NOMO-1 treated with DMSO at 0.1 percent for 48 hours (cell line): ENCODE measurements at regions not wholly inside any gene's neighbourhood (a gene's known extent, or its start where the extent isn't known, plus 50 kb on each side); places are given as distances from the start of the nearest gene placed in this dataset.
"Not testable (repeated sequence)": the region's sequence is repeated elsewhere in the genome, so short reads cannot be mapped to it uniquely, and the experiment has no call there.

Experiments used
- DNase-seq: peaks from one replicate; lab custom pipeline; 2025; ENCODE audit not compliant: unreplicated experiment; lab: John Stamatoyannopoulos, UW

DNA sequence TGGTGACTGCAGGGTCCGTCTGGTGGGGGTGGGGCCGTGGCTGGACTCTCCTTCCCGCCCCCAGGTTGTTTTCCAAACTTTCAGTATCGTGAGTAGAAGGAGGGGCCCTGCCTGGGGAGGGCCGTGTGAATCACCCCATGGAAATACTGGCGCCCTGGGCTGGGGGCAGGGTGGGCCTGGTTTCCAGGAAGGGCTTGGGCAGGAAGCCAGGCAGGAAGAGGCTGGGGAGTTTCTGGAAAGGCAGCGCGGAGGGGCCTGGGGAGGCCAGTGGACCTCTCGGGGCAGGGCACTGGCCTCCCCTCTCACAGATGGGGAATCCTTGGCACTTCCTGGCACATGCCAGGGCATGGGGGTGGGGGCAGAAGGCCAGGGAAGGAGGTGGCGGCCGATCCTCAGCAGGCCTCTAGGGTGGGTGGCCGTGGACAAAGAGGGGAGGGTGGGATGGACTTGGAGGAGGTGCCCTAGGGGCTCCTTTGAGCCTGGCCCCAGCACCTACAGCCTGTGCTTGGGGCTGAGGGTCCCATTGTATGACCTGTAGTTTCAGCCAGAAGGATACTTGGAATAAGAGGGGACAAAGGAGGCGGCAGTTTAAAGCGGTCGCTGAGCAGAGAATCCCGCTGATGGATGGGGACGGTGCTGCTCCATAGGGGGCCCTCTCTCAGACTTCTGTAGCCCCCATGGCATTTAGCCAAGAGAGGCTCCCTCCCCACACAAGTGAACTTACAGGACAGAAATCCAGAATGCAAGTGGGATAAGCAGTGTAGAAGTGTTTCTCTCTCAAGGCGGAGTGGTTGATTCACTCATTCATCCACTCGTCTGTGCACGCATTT is 56.5 kb upstream of the GATA2 start:
- DNase-seq: no peak

DNA sequence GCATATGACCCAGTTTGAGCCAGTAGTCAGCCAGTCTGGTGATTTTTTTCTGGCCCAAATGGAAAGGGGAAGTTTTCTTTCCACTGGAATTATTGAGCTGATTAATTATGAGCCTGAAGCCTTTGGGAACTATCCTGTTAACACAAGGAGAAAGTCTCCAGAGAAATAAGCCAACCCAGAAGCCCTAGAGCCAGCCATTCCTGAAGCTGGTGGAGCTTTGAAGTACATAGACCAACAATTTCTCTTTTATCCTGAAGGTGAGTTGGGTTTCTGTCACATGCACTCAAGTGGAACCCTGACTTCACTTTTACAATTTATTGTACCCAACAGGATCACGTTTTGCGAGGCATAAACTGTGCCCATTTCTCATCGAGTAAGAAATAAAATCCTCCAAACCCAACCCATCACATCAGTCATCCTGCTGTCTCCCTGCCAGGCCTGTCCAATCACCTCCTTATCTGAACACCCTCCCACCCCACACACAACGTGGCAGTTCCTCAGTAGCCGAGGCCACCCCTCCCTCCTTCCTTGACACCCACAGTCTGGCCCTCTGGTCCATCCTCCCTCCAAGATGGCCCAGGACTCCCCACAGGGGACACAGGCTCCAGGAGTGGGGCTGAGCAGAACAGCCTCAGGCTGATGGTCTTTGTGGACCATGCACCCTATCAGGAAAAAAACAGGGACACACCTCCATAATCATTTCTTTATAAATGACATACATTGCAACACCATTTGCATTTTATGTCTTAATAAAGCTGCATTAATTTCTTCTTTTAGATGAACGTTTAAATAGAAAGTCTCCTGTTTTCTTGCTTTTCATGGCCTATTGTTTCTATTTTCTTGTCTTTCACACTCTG is 55.7 kb upstream of the GATA2 start:
- no peak for DNase-seq

DNA sequence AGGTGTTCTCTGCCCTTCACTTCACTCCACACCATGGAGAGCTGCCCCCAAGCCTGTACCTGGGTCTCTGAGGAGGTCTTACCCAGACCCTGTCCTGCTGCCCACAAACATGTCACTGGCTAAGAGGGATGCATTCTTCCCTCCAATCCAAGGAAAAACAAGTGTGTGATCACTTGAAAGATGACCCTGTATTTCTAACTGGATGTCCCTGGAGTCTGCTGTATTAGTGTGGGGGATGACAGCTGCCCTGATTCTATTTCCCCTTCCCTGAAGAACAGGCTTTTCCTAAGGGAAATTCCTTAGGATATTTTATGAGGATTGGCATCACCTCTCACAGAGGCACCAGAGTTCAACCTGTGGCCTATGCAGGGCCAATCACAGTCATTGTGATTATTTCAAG is 55.0 kb upstream of the GATA2 start:
- no peak for DNase-seq

DNA sequence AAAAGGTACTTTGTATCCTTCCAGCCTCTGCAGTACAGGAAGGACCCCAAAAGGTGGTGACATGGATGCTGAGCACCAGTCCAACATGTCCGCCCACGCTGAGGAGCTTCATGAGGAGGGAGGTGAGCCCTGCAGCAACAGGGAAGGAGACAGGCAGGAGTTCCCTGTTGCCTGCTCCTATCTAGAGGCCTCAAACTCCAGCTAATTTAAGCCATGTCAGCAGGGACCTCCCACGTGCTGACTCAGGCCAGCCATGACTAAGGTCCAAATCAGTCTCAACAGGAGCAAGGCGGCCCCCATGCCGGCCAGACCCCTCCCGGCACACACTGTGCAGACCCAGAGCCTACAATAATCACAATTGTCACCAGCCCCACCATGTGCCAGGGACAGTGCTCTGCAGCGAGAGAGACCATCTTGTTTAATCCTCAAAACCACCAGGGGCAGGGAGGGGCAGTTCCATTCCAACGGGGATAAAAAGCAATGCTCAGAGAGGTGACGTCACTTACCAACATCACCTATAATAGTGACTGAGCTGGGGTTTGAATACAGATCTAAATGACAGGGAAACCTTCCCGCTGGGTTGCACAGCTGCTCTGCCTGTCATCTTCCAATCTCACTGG is 54.5 kb upstream of the GATA2 start:
- no peak for DNase-seq

DNA sequence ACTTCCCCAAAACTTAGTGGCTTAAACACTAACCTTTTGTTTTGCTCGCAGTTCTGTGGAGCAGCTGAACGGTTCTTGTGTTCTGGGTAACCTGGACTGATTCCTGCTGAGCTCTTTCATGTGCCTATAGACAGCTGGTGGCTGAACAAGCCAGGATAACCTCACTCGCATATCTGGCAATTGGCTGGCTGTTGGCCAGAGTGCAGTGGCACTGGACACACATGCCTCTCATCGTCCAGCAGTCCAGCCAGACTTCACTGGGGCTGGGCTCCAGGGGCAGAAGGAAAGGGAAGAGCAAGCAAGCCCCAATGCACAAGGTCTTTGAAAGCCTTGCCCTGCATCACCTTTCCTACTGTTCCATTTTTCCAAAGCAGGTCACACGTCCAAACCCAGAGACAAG is 53.6 kb upstream of the GATA2 start:
- no peak for DNase-seq

DNA sequence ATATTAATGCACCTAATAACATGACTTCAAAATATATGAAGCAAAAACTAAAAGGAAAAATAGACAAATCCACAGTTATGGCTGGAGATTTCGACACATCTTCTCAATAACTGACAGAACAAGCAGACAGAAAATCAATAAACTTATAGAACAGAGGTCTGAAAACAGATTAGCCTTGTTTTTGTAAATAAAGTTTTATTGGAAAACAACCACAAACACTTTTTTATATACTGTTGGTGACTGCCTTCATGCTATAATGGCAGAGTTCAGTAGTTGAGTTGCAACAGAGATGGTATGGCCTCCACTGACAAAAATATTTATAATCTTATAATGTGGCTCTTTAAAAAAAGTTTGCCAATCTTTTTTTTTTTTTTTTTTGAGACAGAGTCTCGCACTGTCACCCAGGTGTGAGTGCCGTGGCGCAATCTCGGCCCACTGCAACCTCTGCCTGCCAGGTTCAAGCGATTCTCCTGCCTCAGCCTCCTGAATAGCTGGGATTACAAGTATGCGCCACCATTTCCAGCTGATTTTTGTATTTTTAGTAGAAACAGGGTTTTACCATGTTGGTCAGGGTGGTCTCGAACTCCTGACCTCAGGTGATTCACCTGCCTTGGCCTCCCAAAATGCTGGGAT is 52.2 kb upstream of the GATA2 start:
- DNase-seq: no peak

DNA sequence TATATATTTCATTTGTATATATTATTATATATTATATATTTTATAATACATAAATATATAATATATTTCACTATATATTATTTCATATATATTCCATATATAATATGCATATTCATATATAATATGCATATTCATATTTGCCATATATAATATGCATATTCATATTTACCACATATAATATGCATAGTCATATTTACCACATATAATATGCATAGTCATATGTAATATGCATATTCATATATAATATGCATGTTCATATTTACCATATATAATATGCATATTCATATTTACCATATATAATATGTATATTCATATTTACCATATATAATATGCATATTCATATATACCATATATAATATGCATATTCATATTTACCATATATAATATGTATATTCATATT is 51.2 kb upstream of the GATA2 start:
- DNase-seq: no peak

DNA sequence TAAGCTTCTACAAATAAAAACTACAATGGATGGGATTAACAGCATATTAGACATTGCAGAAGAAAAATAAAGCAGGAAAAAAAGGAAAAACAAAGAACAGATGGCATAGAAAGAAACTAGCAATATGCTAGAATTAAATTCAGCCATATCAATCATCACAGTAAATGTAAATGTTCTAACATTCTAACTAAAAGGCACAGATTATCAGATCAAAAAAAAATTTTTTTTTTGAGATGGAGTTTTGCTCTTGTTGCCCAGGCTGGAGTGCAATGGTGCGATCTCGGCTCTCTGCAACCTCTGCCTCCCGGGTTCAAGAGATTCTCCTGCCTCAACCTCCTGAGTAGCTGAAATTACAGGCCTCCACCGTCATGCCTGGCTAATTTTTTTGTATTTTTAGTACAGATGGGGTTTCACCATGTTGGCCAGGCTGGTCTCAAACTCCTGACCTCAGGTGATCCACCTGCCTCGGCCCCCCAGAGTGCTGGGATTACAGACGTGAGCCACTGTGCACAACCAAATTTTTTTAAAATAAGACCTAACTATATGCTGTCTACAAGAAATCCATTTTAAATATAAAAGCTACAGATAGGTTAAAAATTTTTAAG is 50.7 kb upstream of the GATA2 start:
- DNase-seq: not testable (repeated sequence)
